ENCODE measurements at regions not wholly inside any gene's neighbourhood (a gene's known extent, or its start where the extent isn't known, plus 50 kb on each side); places are given as distances from the start of the nearest gene placed in this dataset.

- H3K9me3 ChIP-seq (ENCODE audit: insufficient read depth, low read depth, low read length), result no peaks in the 10 kb centered on the region
- WGBS, result 89% methylated on average over 3 of the region's 5 CpGs
- H3K27me3 ChIP-seq (ENCODE audit: insufficient read depth, low read length), result no peaks in the 10 kb centered on the region
- no peak overlapping the region for H3K27ac ChIP-seq (ENCODE audit: low read depth, low read length)
- no peaks in the 10 kb centered on the region for H3K36me3 ChIP-seq (ENCODE audit: insufficient read depth, low read length)
- H3K9ac ChIP-seq (ENCODE audit: low read depth, low read length), result no peak overlapping the region
- no peak overlapping the region for H3K4me3 ChIP-seq (ENCODE audit: low read length)
- H3K4me1 ChIP-seq (ENCODE audit: insufficient read depth, low read length), result peaks cover 13% of the 10 kb centered on the region; the same call in 1 of the 2 replicates
These were observed 509.6 kb upstream of the POU3F3 start for GRCh38 chr2:104344306-104344705.

DNA sequence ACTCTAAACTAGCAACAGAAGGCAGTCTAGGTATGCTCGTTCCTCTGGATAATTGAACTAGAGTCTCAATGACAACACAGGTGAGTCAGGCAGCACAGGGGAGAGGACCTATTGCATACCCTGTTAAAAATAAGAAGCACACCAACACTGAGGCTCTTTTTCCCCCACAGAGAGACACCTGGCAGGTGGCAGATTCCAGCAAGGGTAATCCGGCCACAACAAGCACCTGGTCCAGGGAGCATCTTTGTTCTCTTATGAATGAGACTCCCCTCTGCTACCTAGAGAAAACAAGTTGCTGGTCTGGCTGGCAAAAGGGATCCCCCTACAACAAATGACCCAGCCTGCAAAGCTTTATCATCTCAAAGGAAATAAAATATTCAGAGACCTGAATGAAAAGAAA is 508.9 kb upstream of the POU3F3 start:
- no peak overlapping the region for H3K9ac ChIP-seq (ENCODE audit: low read depth, low read length)
- no peak overlapping the region for H3K27ac ChIP-seq (ENCODE audit: low read depth, low read length)
- no peak overlapping the region for H3K4me3 ChIP-seq (ENCODE audit: low read length)
- no peaks in the 10 kb centered on the region for H3K9me3 ChIP-seq (ENCODE audit: insufficient read depth, low read depth, low read length)
- H3K27me3 ChIP-seq (ENCODE audit: insufficient read depth, low read length), result no peaks in the 10 kb centered on the region
- H3K4me1 ChIP-seq (ENCODE audit: insufficient read depth, low read length), result peaks cover 13% of the 10 kb centered on the region; the same call in 1 of the 2 replicates
- no peaks in the 10 kb centered on the region for H3K36me3 ChIP-seq (ENCODE audit: insufficient read depth, low read length)
- WGBS, result 82% methylated on average over 2 of the region's 2 CpGs

DNA sequence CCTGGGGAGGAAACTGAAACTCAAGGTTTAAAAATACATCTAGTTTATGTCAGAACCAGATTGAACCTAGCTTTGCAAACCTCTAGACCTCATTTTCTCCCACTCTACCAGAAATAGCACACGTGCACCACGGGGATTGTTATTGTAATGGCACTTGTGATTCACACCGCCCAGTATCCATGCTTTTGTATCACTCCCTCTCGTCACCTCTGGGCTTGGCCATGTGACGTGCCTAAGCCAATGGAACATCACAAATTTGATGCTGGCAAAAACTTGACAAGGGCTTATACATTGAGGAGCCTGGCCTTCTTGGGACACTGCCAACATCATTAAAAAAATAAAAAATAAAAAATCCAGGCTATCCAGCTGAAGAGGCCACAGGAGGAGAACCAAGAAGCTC is 495.8 kb upstream of the POU3F3 start:
- H3K9ac ChIP-seq (ENCODE audit: low read depth, low read length), result no peak overlapping the region
- no peaks in the 10 kb centered on the region for H3K36me3 ChIP-seq (ENCODE audit: insufficient read depth, low read length)
- no peak overlapping the region for H3K27ac ChIP-seq (ENCODE audit: low read depth, low read length)
- 92% methylated on average over 5 of the region's 5 CpGs for WGBS
- no peaks in the 10 kb centered on the region for H3K4me1 ChIP-seq (ENCODE audit: insufficient read depth, low read length)
- no peaks in the 10 kb centered on the region for H3K9me3 ChIP-seq (ENCODE audit: insufficient read depth, low read depth, low read length)
- H3K27me3 ChIP-seq (ENCODE audit: insufficient read depth, low read length), result no peaks in the 10 kb centered on the region
- no peak overlapping the region for H3K4me3 ChIP-seq (ENCODE audit: low read length)

DNA sequence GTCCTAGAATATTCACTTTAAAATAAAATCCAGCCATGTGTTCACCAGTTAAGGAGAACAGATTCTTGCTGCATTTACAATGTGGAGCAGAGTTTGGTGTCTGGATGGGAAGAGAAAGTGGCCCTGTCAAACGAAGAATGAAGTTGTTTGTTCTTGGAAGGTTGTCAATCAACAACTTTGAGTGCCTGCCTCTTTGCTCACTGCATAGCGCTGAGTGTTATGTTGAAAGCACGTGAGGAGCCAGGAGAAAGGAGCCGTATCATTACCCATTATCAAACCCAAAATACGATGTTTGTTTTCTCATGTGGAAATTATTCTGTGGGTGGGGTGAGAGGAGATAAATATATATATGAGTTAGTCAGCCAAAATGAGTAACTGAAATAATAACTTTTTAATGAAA is 492.5 kb upstream of the POU3F3 start:
- Histone ChIP-seq H3K36me3 (ENCODE audit: insufficient read depth, low read length) (no peaks in the 10 kb centered on the region), H3K27me3 (ENCODE audit: insufficient read depth, low read length) (no peaks in the 10 kb centered on the region), H3K9ac (ENCODE audit: low read depth, low read length) (no peak overlapping the region), H3K9me3 (ENCODE audit: insufficient read depth, low read depth, low read length) (no peaks in the 10 kb centered on the region), H3K27ac (ENCODE audit: low read depth, low read length) (no peak overlapping the region), H3K4me3 (ENCODE audit: low read length) (no peak overlapping the region), H3K4me1 (ENCODE audit: insufficient read depth, low read length) (no peaks in the 10 kb centered on the region)
- WGBS, result 88% methylated on average over 3 of the region's 5 CpGs

DNA sequence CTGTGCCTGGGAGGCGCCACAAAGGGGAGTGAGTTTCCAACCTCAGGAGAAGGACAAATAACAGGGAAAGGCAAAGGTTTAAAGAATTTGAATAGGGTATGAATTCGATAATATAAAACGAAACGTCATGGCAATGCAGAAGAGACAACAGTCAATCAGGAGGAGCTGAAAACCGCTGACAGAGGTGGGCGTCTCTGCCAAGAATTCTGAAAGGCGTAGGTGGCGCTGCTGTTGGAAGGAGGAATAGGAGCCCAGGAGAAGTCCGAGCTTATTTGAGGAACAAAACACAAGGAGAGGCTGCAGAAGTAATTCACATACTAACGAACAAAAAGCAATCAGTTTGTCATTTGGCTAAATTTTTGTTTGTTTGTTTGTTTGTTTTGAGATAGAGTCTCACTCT is 485.8 kb upstream of the POU3F3 start:
- Histone ChIP-seq H3K27me3 (ENCODE audit: insufficient read depth, low read length) (no peaks in the 10 kb centered on the region), H3K27ac (ENCODE audit: low read depth, low read length) (no peak overlapping the region), H3K4me1 (ENCODE audit: insufficient read depth, low read length) (peaks cover 9% of the 10 kb centered on the region), H3K9ac (ENCODE audit: low read depth, low read length) (no peak overlapping the region), H3K9me3 (ENCODE audit: insufficient read depth, low read depth, low read length) (no peaks in the 10 kb centered on the region), H3K36me3 (ENCODE audit: insufficient read depth, low read length) (no peaks in the 10 kb centered on the region), H3K4me3 (ENCODE audit: low read length) (no peak overlapping the region)
- WGBS, result 85% methylated on average over 10 of the region's 10 CpGs

- H3K4me3 ChIP-seq (ENCODE audit: low read length), result no peak overlapping the region
- H3K9me3 ChIP-seq (ENCODE audit: insufficient read depth, low read depth, low read length), result no peaks in the 10 kb centered on the region
- H3K4me1 ChIP-seq (ENCODE audit: insufficient read depth, low read length), result peaks cover 14% of the 10 kb centered on the region
- H3K27ac ChIP-seq (ENCODE audit: low read depth, low read length), result no peak overlapping the region
- no peak overlapping the region for H3K9ac ChIP-seq (ENCODE audit: low read depth, low read length)
- H3K36me3 ChIP-seq (ENCODE audit: insufficient read depth, low read length), result no peaks in the 10 kb centered on the region
- no peaks in the 10 kb centered on the region for H3K27me3 ChIP-seq (ENCODE audit: insufficient read depth, low read length)
- WGBS, result 67% methylated on average over 4 of the region's 5 CpGs
These were observed 482.7 kb upstream of the POU3F3 start for GRCh38 chr2:104371087-104371781.

- no peaks in the 10 kb centered on the region for H3K36me3 ChIP-seq (ENCODE audit: insufficient read depth, low read length)
- no peaks in the 10 kb centered on the region for H3K27me3 ChIP-seq (ENCODE audit: insufficient read depth, low read length)
- no peak overlapping the region for H3K27ac ChIP-seq (ENCODE audit: low read depth, low read length)
- no peak overlapping the region for H3K4me3 ChIP-seq (ENCODE audit: low read length)
- peaks cover 14% of the 10 kb centered on the region for H3K4me1 ChIP-seq (ENCODE audit: insufficient read depth, low read length)
- H3K9me3 ChIP-seq (ENCODE audit: insufficient read depth, low read depth, low read length), result no peaks in the 10 kb centered on the region
- no peak overlapping the region for H3K9ac ChIP-seq (ENCODE audit: low read depth, low read length)
These were observed 478.7 kb upstream of the POU3F3 start for GRCh38 chr2:104375206-104375605.

DNA sequence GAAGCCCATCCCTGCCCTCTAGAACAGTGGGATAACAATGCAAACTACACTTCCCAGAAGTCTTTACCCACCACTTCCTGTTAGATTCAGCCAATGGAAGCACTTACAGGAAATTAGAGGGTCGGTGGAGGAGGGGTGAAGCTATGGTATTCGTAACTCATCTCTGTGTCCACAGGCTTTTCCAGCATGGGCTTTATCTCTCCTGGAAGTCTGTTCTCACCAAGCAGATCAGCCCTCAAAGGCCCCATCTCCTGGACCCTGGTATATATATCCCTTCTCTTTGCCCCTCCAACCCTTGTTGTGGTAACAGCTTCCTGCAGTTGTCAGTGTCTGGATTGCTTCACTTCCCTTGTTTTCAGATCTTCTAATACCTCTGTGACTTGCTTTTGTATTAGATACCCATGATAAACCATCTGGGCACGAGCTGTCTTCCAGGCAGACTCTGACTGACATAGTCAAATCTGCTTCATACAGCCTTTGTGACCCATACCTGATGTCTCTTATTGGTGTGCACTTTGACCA is 475.0 kb upstream of the POU3F3 start:
- WGBS, result 61% methylated on average over 2 of the region's 3 CpGs
- no peak overlapping the region for H3K9ac ChIP-seq (ENCODE audit: low read depth, low read length)

DNA sequence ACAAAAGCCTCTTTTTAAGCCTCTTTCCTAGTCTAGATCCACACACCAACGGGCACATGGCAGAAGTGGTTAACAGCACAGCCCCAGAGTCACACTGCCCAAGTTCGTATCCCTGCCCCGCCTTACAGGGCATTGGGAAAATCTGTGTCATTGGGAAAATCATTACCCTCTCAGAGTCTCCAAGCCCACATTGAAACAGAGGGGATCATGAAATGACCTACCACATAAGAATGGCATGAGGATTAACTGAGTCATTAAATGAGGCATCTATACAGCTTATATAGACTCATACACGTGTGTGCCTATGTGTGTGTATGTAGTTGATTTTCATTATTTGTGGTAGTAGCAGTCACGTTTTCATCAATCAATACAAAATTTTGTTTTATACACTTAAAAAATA is 469.0 kb upstream of the POU3F3 start:
- WGBS, result 88% methylated on average over 4 of the region's 5 CpGs
- Histone ChIP-seq H3K27me3 (ENCODE audit: insufficient read depth, low read length) (no peaks in the 10 kb centered on the region), H3K4me3 (ENCODE audit: low read length) (no peak overlapping the region), H3K27ac (ENCODE audit: low read depth, low read length) (no peak overlapping the region), H3K9me3 (ENCODE audit: insufficient read depth, low read depth, low read length) (peaks cover 2% of the 10 kb centered on the region; the same call in 1 of the 2 replicates), H3K4me1 (ENCODE audit: insufficient read depth, low read length) (no peaks in the 10 kb centered on the region), H3K9ac (ENCODE audit: low read depth, low read length) (no peak overlapping the region), H3K36me3 (ENCODE audit: insufficient read depth, low read length) (no peaks in the 10 kb centered on the region)

More for the DNA sequence above, 475.0 kb upstream of the POU3F3 start:
- peaks cover 4% of the 10 kb centered on the region; the same call in 1 of the 2 replicates for H3K4me1 ChIP-seq (ENCODE audit: insufficient read depth, low read length)
- no peaks in the 10 kb centered on the region for H3K27me3 ChIP-seq (ENCODE audit: insufficient read depth, low read length)
- no peaks in the 10 kb centered on the region for H3K36me3 ChIP-seq (ENCODE audit: insufficient read depth, low read length)
- H3K4me3 ChIP-seq (ENCODE audit: low read length), result peak overlapping the region; percentile 40
- no peak overlapping the region for H3K27ac ChIP-seq (ENCODE audit: low read depth, low read length)
- no peaks in the 10 kb centered on the region for H3K9me3 ChIP-seq (ENCODE audit: insufficient read depth, low read depth, low read length)

DNA sequence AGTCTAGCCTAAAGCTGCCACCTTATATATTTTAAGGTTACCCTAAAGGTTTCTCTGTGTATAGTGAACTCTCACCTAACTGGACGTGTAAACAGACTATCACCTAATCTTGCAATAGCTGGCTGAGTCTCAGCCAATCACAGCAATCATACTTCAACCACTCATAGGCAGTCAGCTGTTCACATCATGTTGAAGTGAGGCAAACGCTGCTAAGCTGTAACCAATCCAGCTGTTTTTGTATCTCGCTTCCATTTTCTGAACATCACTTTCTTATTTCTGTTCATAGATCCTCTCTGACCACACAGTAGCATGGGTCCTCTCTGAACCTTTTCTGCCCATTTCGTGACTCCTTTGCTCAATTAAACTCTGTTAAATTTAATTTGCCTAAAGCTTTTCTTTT is 468.2 kb upstream of the POU3F3 start:
- WGBS, result 90% methylated on average over 4 of the region's 4 CpGs
- Histone ChIP-seq H3K36me3 (ENCODE audit: insufficient read depth, low read length) (no peaks in the 10 kb centered on the region), H3K9me3 (ENCODE audit: insufficient read depth, low read depth, low read length) (peaks cover 2% of the 10 kb centered on the region; the same call in 1 of the 2 replicates), H3K27me3 (ENCODE audit: insufficient read depth, low read length) (no peaks in the 10 kb centered on the region), H3K9ac (ENCODE audit: low read depth, low read length) (no peak overlapping the region), H3K4me3 (ENCODE audit: low read length) (no peak overlapping the region), H3K4me1 (ENCODE audit: insufficient read depth, low read length) (no peaks in the 10 kb centered on the region), H3K27ac (ENCODE audit: low read depth, low read length) (no peak overlapping the region)

- no peak overlapping the region for H3K9ac ChIP-seq (ENCODE audit: low read depth, low read length)
- no peaks in the 10 kb centered on the region for H3K4me1 ChIP-seq (ENCODE audit: insufficient read depth, low read length)
- no peaks in the 10 kb centered on the region for H3K27me3 ChIP-seq (ENCODE audit: insufficient read depth, low read length)
- H3K4me3 ChIP-seq (ENCODE audit: low read length), result no peak overlapping the region
- WGBS, result 50% methylated on average over 2 of the region's 2 CpGs
- no peak overlapping the region for H3K27ac ChIP-seq (ENCODE audit: low read depth, low read length)
- peaks cover 2% of the 10 kb centered on the region; the same call in 1 of the 2 replicates for H3K9me3 ChIP-seq (ENCODE audit: insufficient read depth, low read depth, low read length)
- H3K36me3 ChIP-seq (ENCODE audit: insufficient read depth, low read length), result no peaks in the 10 kb centered on the region
These were observed 465.6 kb upstream of the POU3F3 start for GRCh38 chr2:104388296-104388695.
